Esophagus muscularis mucosa (tissue), 4 donors: ENCODE measurements at regions not wholly inside any gene's neighbourhood (a gene's known extent, or its start where the extent isn't known, plus 50 kb on each side); places are given as distances from the start of the nearest gene placed in this dataset.

ENCODE experiments used
- DNase-seq: peaks from one replicate; pipeline ENCODE4 v3.0.0-alpha.2; 2017; ENCODE audit errors: extremely low spot score
- H3K27ac ChIP-seq, 4 donors: fragments of 200-600 bp; sonication (generic); replicated peaks in 1 of 4; 1 replicate in 3 of 4; 2 replicates in 1 of 4; pipeline ENCODE4 v1.5.1; 2016 to 2019; ENCODE audit warnings: mild to moderate bottlenecking in 1 of 4
- H3K27me3 ChIP-seq, 4 donors: fragments of 200-600 bp; sonication (generic); one replicate each; pipeline versions ENCODE4 v1.5.1 to v1.6.0; 2016 to 2019
- H3K36me3 ChIP-seq, 4 donors: fragments of 200-600 bp; sonication (generic); one replicate each; pipeline ENCODE4 v1.5.1; 2016 to 2019
- H3K4me1 ChIP-seq, 4 donors: fragments of 200-600 bp; sonication (generic); one replicate each; pipeline ENCODE4 v1.5.1; 2016 to 2019
- H3K4me3 ChIP-seq, 4 donors: fragments of 200-600 bp; sonication (generic); 1 replicate in 2 of 4; 2 replicates in 2 of 4; pipeline ENCODE4 v1.5.1; 2016 to 2019; ENCODE audit warnings: mild to moderate bottlenecking in 4 of 4, moderate library complexity in 1 of 4
- H3K9me3 ChIP-seq, 4 donors: fragments of 200-600 bp; sonication (generic); 1 replicate in 3 of 4; 2 replicates in 1 of 4; pipeline ENCODE4 v1.5.1; 2016 to 2019
- CTCF ChIP-seq, 3 experiments: fragments of 200-600 bp in 2 of 3; fragments of 450-650 bp in 1 of 3; sonication (generic) in 2 of 3; IDR thresholded peaks; one replicate each; pipeline ENCODE4 v1.5.1; 2017 to 2019; ENCODE audit warnings: antibody characterized with exemption in 3 of 3, mild to moderate bottlenecking in 2 of 3, moderate library complexity in 1 of 3
- EP300 ChIP-seq: sonication (generic); formaldehyde crosslinking; IDR thresholded peaks from one replicate; pipeline ENCODE4 v1.6.1; 2017; ENCODE audit warnings: antibody characterized with exemption
- POLR2A ChIP-seq: fragments of 450-650 bp; IDR thresholded peaks from one replicate; pipeline ENCODE4 v1.6.1; 2017; ENCODE audit warnings: antibody characterized with exemption, moderate library complexity, mild to moderate bottlenecking, low read depth
- POLR2AphosphoS5 ChIP-seq, 2 donors: sonication (generic); formaldehyde crosslinking; IDR thresholded peaks; one replicate each; pipeline ENCODE4 v1.6.1; 2017; ENCODE audit warnings: antibody characterized with exemption in 2 of 2
- WGBS: methylation state at CpG from one replicate; pipeline ENCODE4 v1.1.5; 2018; 5-methylcytosine and 5-hydroxymethylcytosine counted together
- intact Hi-C: fragments of 100-400 bp; cut with DNase I; formaldehyde crosslinking; loops from one replicate; pipeline ENCODE4 v1.15.1; 2023

DNA sequence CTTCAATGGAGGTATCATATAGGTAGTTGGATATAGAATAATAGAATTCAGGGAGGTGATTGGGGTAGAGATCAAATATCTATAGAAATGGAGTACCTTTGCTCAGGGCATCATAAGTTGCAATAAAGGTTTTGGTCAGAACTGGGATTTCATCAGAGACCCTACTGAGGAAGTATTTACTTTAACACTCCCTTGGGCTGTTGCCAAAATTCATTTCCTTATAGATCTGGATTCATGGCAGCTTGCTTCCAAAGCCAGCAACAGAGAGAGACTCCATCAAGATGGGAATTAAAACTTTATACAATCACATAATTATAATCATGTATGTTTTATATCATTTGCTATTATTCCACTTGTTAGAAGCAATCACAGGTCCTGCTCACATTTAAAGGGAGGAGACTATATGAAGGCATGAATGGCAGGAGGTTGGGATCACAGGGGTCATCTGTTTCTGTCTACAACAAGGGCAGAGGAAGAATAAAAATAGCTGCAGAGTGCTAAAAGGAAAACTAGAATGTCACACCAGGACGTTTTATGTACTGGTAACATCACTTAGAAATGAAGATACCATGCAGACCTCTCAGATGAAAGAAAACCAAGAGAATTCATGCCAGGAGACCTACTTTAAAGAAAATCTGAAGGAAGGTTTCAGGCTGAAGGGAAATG, 902.1 kb upstream of the LCORL start:
- H3K36me3 ChIP-seq = no peaks in the 10 kb centered on the region
- TF ChIP-seq POLR2AphosphoS5 (IDR thresholded peaks at IDR 0.05) (no peak), EP300 (no peak), POLR2A (no peak), CTCF (IDR thresholded peaks at IDR 0.05) (no peak)
- WGBS = 22% methylated on average over 1 of the region's 1 CpG
- no peaks in the 10 kb centered on the region for H3K4me1 ChIP-seq
- H3K4me3 ChIP-seq = no peak overlapping the region
- H3K27ac ChIP-seq = no peak overlapping the region
- no peaks in the 10 kb centered on the region for H3K27me3 ChIP-seq
- no peaks in the 10 kb centered on the region for H3K9me3 ChIP-seq
- intact Hi-C loops = no loop called here
- DNase-seq = no peak

GRCh38 chr4:18917689-18918088, 896.1 kb upstream of the LCORL start:
- no peaks in the 10 kb centered on the region for H3K36me3 ChIP-seq
- no peaks in the 10 kb centered on the region for H3K27me3 ChIP-seq
- no peak overlapping the region for H3K27ac ChIP-seq
- H3K4me1 ChIP-seq = no peaks in the 10 kb centered on the region
- intact Hi-C loops = no loop called here
- no peak for TF ChIP-seq POLR2AphosphoS5 (IDR thresholded peaks at IDR 0.05)
- TF ChIP-seq CTCF (IDR thresholded peaks at IDR 0.05) = no peak
- TF ChIP-seq POLR2A = no peak
- TF ChIP-seq EP300 = no peak
- no peak overlapping the region for H3K4me3 ChIP-seq
- H3K9me3 ChIP-seq = peaks cover 0 to 10% (median 3%) of the 10 kb centered on the region in 4 donors
- DNase-seq = no peak

GRCh38 chr4:18914182-18914581, 892.6 kb upstream of the LCORL start:
- H3K27ac ChIP-seq = no peak overlapping the region
- no peak for DNase-seq
- 86% methylated on average over 1 of the region's 1 CpG for WGBS

GRCh38 chr4:18894928-18895327, 873.4 kb upstream of the LCORL start:
- no peak overlapping the region for H3K4me3 ChIP-seq
- H3K9me3 ChIP-seq = no peaks in the 10 kb centered on the region
- intact Hi-C loops = no loop called here
- no peak overlapping the region for H3K27ac ChIP-seq
- no peaks in the 10 kb centered on the region for H3K36me3 ChIP-seq
- DNase-seq = no peak
- H3K4me1 ChIP-seq = peaks cover 0 to 9% (median 3%) of the 10 kb centered on the region in 4 donors
- no peaks in the 10 kb centered on the region for H3K27me3 ChIP-seq
- TF ChIP-seq CTCF (IDR thresholded peaks at IDR 0.05) = no peak
- no peak for TF ChIP-seq EP300
- TF ChIP-seq POLR2A = no peak
- no peak for TF ChIP-seq POLR2AphosphoS5 (IDR thresholded peaks at IDR 0.05)
- 54% methylated on average over 2 of the region's 2 CpGs for WGBS

More at GRCh38 chr4:18914182-18914581, 892.6 kb upstream of the LCORL start:
- TF ChIP-seq POLR2A (no peak), POLR2AphosphoS5 (IDR thresholded peaks at IDR 0.05) (no peak)
- Histone ChIP-seq H3K4me3 (no peak overlapping the region), H3K36me3 (no peaks in the 10 kb centered on the region), H3K27me3 (no peaks in the 10 kb centered on the region), H3K9me3 (peaks cover 0 to 18% (median 8%) of the 10 kb centered on the region in 4 donors), H3K4me1 (no peaks in the 10 kb centered on the region)
- intact Hi-C loops = no loop called here

DNA sequence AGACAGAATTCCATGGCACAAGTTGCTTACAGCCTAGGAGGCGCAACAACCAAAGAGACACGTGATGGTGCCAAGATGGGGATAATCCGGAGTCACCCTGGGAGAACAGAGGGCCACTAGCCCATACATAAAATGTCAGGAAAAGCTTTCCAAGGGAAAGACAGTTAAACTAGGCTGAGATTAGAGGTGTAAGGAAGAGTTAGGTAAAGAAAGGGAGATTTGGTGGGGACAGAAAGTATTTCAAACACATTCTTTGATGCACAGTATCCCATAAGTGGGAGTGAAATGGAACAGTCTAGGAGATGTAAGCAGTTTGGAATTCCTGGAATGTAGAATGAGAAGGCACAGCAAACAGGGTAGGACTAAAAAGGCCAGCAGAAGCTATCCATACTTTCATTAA, 860.9 kb upstream of the LCORL start:
- Histone ChIP-seq H3K4me1 (peaks cover 7 to 21% (median 8%) of the 10 kb centered on the region in 4 donors), H3K36me3 (no peaks in the 10 kb centered on the region), H3K9me3 (no peaks in the 10 kb centered on the region), H3K27me3 (no peaks in the 10 kb centered on the region), H3K27ac (no peak overlapping the region), H3K4me3 (no peak overlapping the region)
- intact Hi-C loops = no loop called here
- TF ChIP-seq EP300 (no peak), CTCF (IDR thresholded peaks at IDR 0.05) (no peak), POLR2A (no peak), POLR2AphosphoS5 (IDR thresholded peaks at IDR 0.05) (no peak)
- WGBS = 75% methylated on average over 3 of the region's 3 CpGs
- DNase-seq = no peak
